ENCODE measurements at regions not wholly inside any gene's neighbourhood (a gene's known extent, or its start where the extent isn't known, plus 50 kb on each side); places are given as distances from the start of the nearest gene placed in this dataset.

DNA sequence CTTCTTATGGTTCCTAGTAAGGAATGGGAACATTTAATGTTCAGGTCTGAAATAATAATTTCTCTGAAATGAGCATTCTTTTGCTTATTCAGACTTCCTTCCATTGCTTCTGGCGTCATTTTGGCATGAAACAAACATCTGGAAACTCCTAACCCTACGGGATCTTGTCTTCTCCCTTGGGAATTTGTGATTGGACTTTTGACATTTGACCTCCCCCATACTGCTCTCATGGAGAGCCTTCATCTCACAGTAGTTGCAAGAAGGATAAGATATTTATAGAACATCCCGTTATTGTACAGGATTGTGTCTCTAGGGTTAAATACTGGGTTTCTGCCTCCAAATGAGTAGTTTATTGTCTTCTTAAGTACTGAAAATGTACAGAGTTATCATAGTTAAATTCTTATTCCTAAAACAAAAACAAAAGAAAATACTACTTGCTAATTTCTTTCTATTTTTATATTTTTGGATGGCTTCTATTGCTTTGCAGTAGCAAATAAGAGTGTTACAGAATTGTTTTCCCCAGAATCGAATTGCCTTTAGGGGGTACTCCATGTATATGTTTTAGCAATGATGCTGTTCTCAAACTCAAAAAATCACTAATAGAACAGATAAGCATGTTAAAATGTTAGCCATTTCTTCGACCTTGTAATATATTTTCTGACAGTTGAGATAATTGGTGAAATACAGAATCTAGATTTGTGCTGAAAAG lies 366.8 kb downstream of the DLEU7 start:
- Histone ChIP-seq H3K4me2 (ENCODE audit: insufficient read depth, insufficient read length, low read length) (no peak overlapping the region), H3K9ac (ENCODE audit: extremely low read depth, insufficient read length, low read length) (no peak overlapping the region), H4K5ac (ENCODE audit: insufficient read length, low read depth, low read length) (no peak overlapping the region), H3T11ph (ENCODE audit: low read length) (no peak overlapping the region), H2AFZ (ENCODE audit: low read length) (no peak overlapping the region), H3K23ac (ENCODE audit: insufficient read length, low read depth, low read length) (no peak overlapping the region), H3K4me1 (ENCODE audit: insufficient read depth, low read length) (no peaks in the 10 kb centered on the region), H3K4ac (ENCODE audit: low read depth, low read length) (no peak overlapping the region), H3K27ac (ENCODE audit: insufficient read length, low read depth, low read length) (no peak overlapping the region), H2BK12ac (ENCODE audit: insufficient read length, low read depth, low read length) (no peak overlapping the region), H2AK5ac (ENCODE audit: insufficient read length, low read length) (no peak overlapping the region), H3K56ac (ENCODE audit: insufficient read length, low read depth, low read length) (no peak overlapping the region), H4K91ac (ENCODE audit: insufficient read length, low read depth, low read length) (no peak overlapping the region), H3K23me2 (ENCODE audit: insufficient read length, low read depth, low read length, poor library complexity, severe bottlenecking) (no peaks in the 10 kb centered on the region), H2BK5ac (ENCODE audit: insufficient read length, low read length) (no peak overlapping the region), H3K27me3 (ENCODE audit: insufficient read depth, low read length) (no peaks in the 10 kb centered on the region), H2BK20ac (ENCODE audit: low read depth, low read length, poor library complexity, severe bottlenecking) (no peak overlapping the region), H2BK120ac (ENCODE audit: low read depth, low read length, poor library complexity, severe bottlenecking) (no peak overlapping the region), H4K20me1 (ENCODE audit: control insufficient read depth, insufficient read depth, insufficient read length) (no peaks in the 10 kb centered on the region), H3K79me1 (ENCODE audit: insufficient read depth, low read depth, low read length, poor library complexity, severe bottlenecking) (no peaks in the 10 kb centered on the region), H3K18ac (ENCODE audit: insufficient read length, low read depth, low read length) (no peak overlapping the region), H3K14ac (ENCODE audit: insufficient read depth, low read length) (no peak overlapping the region), H2BK15ac (ENCODE audit: low read depth, low read length) (no peak overlapping the region), H3K79me2 (ENCODE audit: insufficient read depth, low read length) (no peaks in the 10 kb centered on the region), H4K8ac (replicated peaks; ENCODE audit: insufficient read length, low read depth, low read length) (no peak overlapping the region), H3K9me3 (ENCODE audit: control insufficient read depth, low read depth, low read length) (no peaks in the 10 kb centered on the region)
- H3K36me3 Mint-ChIP-seq (ENCODE audit: insufficient read depth in 1 of 3, low read depth in 3 of 3) = no peaks in the 10 kb centered on the region
- H3K4me1 Mint-ChIP-seq = peaks cover 0 to 2% of the 10 kb centered on the region in 2 experiments; a peak in 1 of 4 replicates
- no CpG with 5 or more reads among the region's 5 CpGs for WGBS (ENCODE audit: extremely low coverage, insufficient read length, low lambda C conversion rate)
- no peak overlapping the region for H3K27ac Mint-ChIP-seq
- no peaks in the 10 kb centered on the region for H3K27me3 Mint-ChIP-seq (ENCODE audit: low read depth)
- TF ChIP-seq, protein P1, sequence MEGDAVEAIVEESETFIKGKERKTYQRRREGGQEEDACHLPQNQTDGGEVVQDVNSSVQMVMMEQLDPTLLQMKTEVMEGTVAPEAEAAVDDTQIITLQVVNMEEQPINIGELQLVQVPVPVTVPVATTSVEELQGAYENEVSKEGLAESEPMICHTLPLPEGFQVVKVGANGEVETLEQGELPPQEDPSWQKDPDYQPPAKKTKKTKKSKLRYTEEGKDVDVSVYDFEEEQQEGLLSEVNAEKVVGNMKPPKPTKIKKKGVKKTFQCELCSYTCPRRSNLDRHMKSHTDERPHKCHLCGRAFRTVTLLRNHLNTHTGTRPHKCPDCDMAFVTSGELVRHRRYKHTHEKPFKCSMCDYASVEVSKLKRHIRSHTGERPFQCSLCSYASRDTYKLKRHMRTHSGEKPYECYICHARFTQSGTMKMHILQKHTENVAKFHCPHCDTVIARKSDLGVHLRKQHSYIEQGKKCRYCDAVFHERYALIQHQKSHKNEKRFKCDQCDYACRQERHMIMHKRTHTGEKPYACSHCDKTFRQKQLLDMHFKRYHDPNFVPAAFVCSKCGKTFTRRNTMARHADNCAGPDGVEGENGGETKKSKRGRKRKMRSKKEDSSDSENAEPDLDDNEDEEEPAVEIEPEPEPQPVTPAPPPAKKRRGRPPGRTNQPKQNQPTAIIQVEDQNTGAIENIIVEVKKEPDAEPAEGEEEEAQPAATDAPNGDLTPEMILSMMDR (conservative IDR thresholded peaks at IDR 0.05) = no peak
- no peak overlapping the region for H3K4me3 Mint-ChIP-seq
- no peaks in the 10 kb centered on the region for H3K9me3 Mint-ChIP-seq
- no peak for DNase-seq

Measured in H9 (cell line).